Activated CD4-positive, alpha-beta memory T cell treated with anti-CD3 and anti-CD28 coated beads, Interleukin-2, amount 10 ng/mL, durations not matched to agents 7 days and 5 days (primary cell): ENCODE measurements at regions not wholly inside any gene's neighbourhood (a gene's known extent, or its start where the extent isn't known, plus 50 kb on each side); places are given as distances from the start of the nearest gene placed in this dataset.
A peak's percentile ranks its signal among the peaks of the same experiment; 100 is the strongest.

Experiments used
- CTCF ChIA-PET: fragments of 350-600 bp; sonication (Branson Sonifier 250); formaldehyde crosslinking; loops from one replicate; lab custom pipeline; 2021; ENCODE audit warnings: antibody characterized with exemption, inconsistent platforms; lab: Charles Lee
- POLR2A ChIA-PET: fragments of 350-600 bp; sonication (Branson Sonifier 250); formaldehyde crosslinking; loops from one replicate; lab custom pipeline; 2021; ENCODE audit warnings: antibody characterized with exemption; lab: Charles Lee
- DNase-seq: peaks from one replicate; pipeline ENCODE4 v3.0.0-alpha.2; 2020
- H3K27ac Mint-ChIP-seq: one replicate; pipeline ENCODE4 v1.8.0; 2021; ENCODE audit warnings: mild to moderate bottlenecking, mixed read lengths
- H3K27me3 Mint-ChIP-seq: one replicate; pipeline ENCODE4 v1.8.0; 2021; ENCODE audit warnings: mixed read lengths
- H3K36me3 Mint-ChIP-seq: one replicate; pipeline ENCODE4 v1.8.0; 2021; ENCODE audit warnings: low read depth, mixed read lengths
- H3K4me1 Mint-ChIP-seq: one replicate; pipeline ENCODE4 v1.8.0; 2021; ENCODE audit warnings: mixed read lengths
- H3K4me3 Mint-ChIP-seq: one replicate; pipeline ENCODE4 v1.8.0; 2021; ENCODE audit warnings: mild to moderate bottlenecking, mixed read lengths
- H3K9me3 Mint-ChIP-seq: one replicate; pipeline ENCODE4 v1.8.0; 2021; ENCODE audit warnings: mixed read lengths

GRCh38 chr2:120439067-120439368 lies 93.1 kb downstream of the INHBB start:
- ChIA-PET POLR2A (no interaction called here), CTCF (no interaction called here)
- DNase-seq, result no peak
- H3K4me1 Mint-ChIP-seq, result peaks cover 3% of the 10 kb centered on the region
- H3K36me3 Mint-ChIP-seq, result no peaks in the 10 kb centered on the region
- H3K27ac Mint-ChIP-seq, result no peak overlapping the region
- H3K9me3 Mint-ChIP-seq, result no peaks in the 10 kb centered on the region
- H3K4me3 Mint-ChIP-seq, result no peak overlapping the region
- H3K27me3 Mint-ChIP-seq, result peaks cover 47% of the 10 kb centered on the region

- H3K4me1 Mint-ChIP-seq, result peaks cover 3% of the 10 kb centered on the region
- ChIA-PET POLR2A (no interaction called here), CTCF (interaction anchor here (0.6 kb wide), 1 partner anchor 245 kb away, joined by 3 read pairs; no protein-coding TSS in a partner anchor)
- peaks cover 54% of the 10 kb centered on the region for H3K27me3 Mint-ChIP-seq
- H3K36me3 Mint-ChIP-seq, result no peaks in the 10 kb centered on the region
- no peak overlapping the region for H3K4me3 Mint-ChIP-seq
- no peak overlapping the region for H3K27ac Mint-ChIP-seq
- H3K9me3 Mint-ChIP-seq, result no peaks in the 10 kb centered on the region
- no peak for DNase-seq
Measured at GRCh38 chr2:120439637-120440384, 93.9 kb downstream of the INHBB start.

DNA sequence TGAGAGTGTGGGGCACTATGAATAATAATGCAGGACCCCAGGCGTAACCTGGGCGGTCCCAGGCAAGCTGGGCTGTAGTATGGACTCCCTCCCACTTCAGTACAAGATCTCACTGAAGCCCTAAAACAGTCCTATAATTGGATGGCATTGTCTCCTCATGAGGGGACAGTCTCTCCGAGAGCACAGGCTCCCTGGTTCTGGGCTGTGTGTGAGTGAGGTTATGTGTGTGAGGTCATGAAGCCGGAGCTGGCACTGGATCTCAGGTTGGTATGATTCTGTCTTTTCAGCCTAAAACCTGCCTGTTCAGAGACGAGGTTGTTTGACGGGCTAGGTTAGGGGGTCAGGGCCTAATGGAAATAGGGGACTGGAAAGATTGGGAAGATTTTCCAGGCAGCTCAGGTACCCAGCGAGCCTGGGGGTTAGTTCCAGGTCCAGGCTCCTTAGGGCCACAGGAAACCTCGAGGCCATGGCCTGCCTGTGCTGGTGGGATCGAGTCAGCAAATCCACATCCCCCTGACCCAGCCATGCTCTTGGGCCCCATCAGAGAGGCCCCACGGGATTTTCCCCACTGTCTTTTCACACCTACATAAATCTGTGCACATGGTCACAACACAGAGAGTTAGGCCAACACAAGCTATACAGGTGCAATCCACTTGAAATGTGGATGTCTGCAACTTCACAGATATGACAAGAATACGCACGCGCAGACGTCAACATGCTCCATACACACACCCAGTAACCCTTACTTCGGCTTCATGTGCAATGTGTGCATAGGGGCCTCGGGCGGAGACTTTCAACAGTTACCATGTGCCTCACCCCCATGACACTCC lies 94.8 kb downstream of the INHBB start:
- Mint-ChIP-seq H3K4me1 (peaks cover 3% of the 10 kb centered on the region), H3K36me3 (no peaks in the 10 kb centered on the region), H3K27me3 (peaks cover 54% of the 10 kb centered on the region), H3K27ac (no peak overlapping the region), H3K9me3 (no peaks in the 10 kb centered on the region), H3K4me3 (no peak overlapping the region)
- CTCF ChIA-PET, result no interaction called here
- DNase-seq, result no peak
- POLR2A ChIA-PET, result no interaction called here

DNA sequence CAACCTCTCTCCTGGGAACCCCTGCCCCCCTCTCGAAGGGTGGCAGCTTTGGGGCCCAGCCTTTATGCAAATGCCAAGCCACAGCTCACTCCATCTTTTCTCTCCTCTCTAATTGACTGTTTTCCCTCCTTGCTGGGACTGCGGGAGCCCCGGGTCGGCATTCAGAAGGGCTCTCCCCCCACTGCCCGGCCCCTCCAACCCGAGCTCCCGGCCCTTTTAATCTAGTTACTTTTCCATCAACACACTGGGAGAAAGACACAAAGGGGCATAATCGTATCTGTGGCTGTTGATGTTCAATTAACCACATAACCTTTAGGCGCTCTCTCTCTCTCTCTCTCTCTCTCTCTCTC lies 95.4 kb downstream of the INHBB start:
- POLR2A ChIA-PET, result no interaction called here
- Mint-ChIP-seq H3K9me3 (no peaks in the 10 kb centered on the region), H3K27ac (no peak overlapping the region), H3K4me3 (no peak overlapping the region), H3K4me1 (peaks cover 3% of the 10 kb centered on the region), H3K36me3 (no peaks in the 10 kb centered on the region), H3K27me3 (peaks cover 54% of the 10 kb centered on the region)
- CTCF ChIA-PET, result no interaction called here
- no peak for DNase-seq

- ChIA-PET POLR2A (no interaction called here), CTCF (no interaction called here)
- H3K9me3 Mint-ChIP-seq, result no peaks in the 10 kb centered on the region
- no peaks in the 10 kb centered on the region for H3K36me3 Mint-ChIP-seq
- no peak overlapping the region for H3K27ac Mint-ChIP-seq
- peaks cover 51% of the 10 kb centered on the region for H3K27me3 Mint-ChIP-seq
- H3K4me1 Mint-ChIP-seq, result peaks cover 3% of the 10 kb centered on the region
- no peak for DNase-seq
- no peak overlapping the region for H3K4me3 Mint-ChIP-seq
Measured at GRCh38 chr2:120441744-120442471, 96.0 kb downstream of the INHBB start.

GRCh38 chr2:120442541-120442922 lies 96.6 kb downstream of the INHBB start:
- Mint-ChIP-seq H3K4me3 (no peak overlapping the region), H3K27ac (no peak overlapping the region), H3K4me1 (peaks cover 3% of the 10 kb centered on the region), H3K27me3 (peaks cover 51% of the 10 kb centered on the region), H3K9me3 (no peaks in the 10 kb centered on the region), H3K36me3 (no peaks in the 10 kb centered on the region)
- ChIA-PET POLR2A (no interaction called here), CTCF (no interaction called here)
- DNase-seq, result no peak

GRCh38 chr2:120442923-120443571 lies 97.1 kb downstream of the INHBB start:
- H3K4me1 Mint-ChIP-seq, result peaks cover 3% of the 10 kb centered on the region
- no peak overlapping the region for H3K4me3 Mint-ChIP-seq
- ChIA-PET CTCF (no interaction called here), POLR2A (no interaction called here)
- no peaks in the 10 kb centered on the region for H3K36me3 Mint-ChIP-seq
- no peaks in the 10 kb centered on the region for H3K9me3 Mint-ChIP-seq
- no peak overlapping the region for H3K27ac Mint-ChIP-seq
- peaks cover 49% of the 10 kb centered on the region for H3K27me3 Mint-ChIP-seq
- DNase-seq, result peak; percentile 32

DNA sequence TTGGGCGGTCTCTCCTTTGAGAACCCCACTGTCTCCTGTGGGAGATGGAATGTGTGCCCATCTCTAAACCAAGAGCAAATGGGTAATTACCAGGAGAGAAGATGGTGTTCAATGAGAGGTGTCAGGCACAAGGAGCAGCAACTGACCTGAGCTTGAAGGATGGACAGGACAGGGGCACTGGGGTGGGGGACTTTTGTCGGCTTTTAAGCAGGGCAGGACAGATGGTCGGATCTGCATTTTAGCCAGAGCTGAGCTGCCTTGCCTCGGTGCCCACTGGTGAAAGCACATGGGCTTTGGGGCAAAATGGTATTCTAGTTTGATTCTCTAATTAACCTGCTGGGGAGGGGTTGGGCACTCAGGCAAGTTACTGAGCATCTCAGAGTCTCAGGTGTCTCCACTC lies 98.0 kb downstream of the INHBB start:
- Mint-ChIP-seq H3K36me3 (no peaks in the 10 kb centered on the region), H3K4me3 (no peak overlapping the region), H3K9me3 (no peaks in the 10 kb centered on the region), H3K27ac (no peak overlapping the region), H3K4me1 (peaks cover 3% of the 10 kb centered on the region), H3K27me3 (peaks cover 47% of the 10 kb centered on the region)
- ChIA-PET CTCF (no interaction called here), POLR2A (no interaction called here)
- no peak for DNase-seq

DNA sequence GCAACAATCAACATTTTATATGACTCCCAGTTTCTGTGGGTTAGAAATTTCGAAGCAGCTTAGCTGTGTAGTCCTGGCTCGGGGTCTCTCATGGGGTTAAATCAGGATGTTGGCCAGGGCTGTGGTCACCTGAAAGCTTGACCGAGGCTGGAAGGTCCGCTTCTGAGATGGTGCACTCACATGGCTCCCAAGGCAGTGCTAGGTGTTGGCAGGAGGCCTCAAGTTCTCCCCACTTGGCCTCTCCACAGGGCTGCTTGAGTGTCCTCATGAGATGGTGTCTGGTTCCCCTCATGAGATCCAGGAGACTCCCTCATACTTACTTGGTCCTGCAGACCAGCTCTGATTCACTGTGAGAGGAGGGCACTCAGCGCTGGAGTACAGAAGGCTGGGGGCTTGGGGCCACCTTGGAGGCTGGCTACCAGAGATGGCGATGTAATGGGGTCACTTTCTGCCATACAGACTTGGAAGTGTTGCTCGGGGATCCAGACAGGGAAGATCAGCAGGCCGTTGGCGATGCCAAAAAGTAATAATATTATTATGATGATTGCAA lies 98.8 kb downstream of the INHBB start:
- Mint-ChIP-seq H3K27me3 (peaks cover 41% of the 10 kb centered on the region), H3K27ac (no peak overlapping the region), H3K36me3 (no peaks in the 10 kb centered on the region), H3K9me3 (no peaks in the 10 kb centered on the region), H3K4me1 (peaks cover 3% of the 10 kb centered on the region), H3K4me3 (no peak overlapping the region)
- no peak for DNase-seq
- ChIA-PET POLR2A (no interaction called here), CTCF (interaction anchor here (0.6 kb wide), 1 partner anchor 248 kb away, joined by 3 read pairs; no protein-coding TSS in a partner anchor)

DNA sequence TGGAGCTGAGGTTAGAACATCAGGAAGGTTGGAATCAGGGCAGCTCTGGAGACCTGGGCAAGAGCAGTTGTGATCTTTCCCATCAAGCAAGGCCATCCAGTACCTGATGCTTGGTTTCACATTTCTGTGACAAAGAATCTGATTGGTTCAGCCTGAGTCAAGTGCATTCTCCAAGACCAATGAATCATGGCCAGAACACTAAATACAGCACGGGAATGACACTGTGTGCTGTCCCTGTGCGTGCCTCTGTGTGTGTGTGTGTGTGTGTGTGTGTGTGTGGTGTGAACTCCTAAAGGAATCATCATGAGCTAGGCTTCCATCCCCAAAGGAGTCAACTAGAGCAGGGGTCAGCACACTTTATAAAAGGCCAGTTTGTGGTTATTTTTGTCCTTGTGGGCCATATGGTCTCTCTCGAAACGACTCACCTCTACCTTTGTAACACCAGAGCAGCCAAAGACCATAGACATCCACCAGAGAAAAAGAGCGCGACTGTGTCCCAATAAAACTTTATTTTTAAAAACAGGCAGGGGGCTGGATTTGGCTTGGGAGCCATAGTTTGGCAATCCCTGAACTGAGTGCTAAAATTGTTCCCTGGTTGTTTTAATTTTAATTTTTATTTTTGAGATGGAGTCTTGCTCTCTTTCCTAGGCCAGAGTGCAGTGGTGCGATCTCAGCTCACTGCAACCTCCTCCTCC lies 99.7 kb downstream of the INHBB start:
- POLR2A ChIA-PET, result no interaction called here
- peaks cover 37% of the 10 kb centered on the region for H3K27me3 Mint-ChIP-seq
- H3K27ac Mint-ChIP-seq, result no peak overlapping the region
- peaks cover 3% of the 10 kb centered on the region for H3K4me1 Mint-ChIP-seq
- no peak for DNase-seq
- CTCF ChIA-PET, result interaction anchor here (0.6 kb wide), 2 partner anchors 248 to 1166 kb away, joined by 3 to 4 read pairs; no protein-coding TSS in a partner anchor
- no peak overlapping the region for H3K4me3 Mint-ChIP-seq
- H3K9me3 Mint-ChIP-seq, result no peaks in the 10 kb centered on the region
- H3K36me3 Mint-ChIP-seq, result no peaks in the 10 kb centered on the region

DNA sequence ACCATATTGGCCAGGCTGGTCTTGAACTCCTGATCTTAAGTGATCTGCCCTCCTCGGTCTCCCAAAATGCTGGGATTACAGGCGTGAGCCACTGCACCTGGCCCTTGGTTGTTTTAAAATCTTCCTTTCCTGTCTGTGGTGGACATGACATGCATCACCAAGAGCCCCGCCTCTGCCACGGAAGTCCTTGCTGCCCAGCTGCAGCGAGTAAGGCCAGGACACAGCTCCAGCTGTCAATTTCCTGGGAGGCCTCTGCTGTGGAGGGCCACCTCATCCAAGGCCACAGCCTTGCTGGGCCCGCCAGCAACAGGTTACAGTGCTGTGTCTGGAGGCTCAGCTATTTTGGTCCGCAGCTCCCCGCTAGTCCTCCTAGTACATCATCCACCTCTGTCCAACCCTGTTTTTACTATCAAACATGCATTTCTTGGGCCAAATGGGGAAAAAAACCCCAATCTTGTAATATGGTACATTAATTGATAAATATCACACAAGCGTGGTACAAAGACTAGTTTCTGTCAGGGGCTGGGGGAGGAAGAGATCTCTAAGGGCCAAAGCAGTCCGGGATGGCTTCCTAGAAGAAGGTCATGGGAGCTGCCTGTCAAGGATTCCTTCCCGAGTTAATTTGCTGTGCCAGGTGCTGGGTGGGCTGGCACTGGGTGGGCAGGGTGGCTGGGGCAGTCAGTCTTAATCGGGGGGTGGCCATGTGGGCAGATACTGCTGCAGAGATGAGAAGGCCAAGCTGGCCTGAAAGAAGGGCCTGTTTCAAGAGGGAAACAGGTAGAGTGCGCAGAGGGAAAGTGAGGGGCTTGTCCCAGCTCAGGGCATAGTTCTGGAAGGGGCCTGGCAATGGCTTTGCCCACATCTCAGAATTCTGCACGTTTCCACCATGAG lies 100.5 kb downstream of the INHBB start:
- H3K27me3 Mint-ChIP-seq, result peaks cover 29% of the 10 kb centered on the region
- no peaks in the 10 kb centered on the region for H3K36me3 Mint-ChIP-seq
- peaks cover 3% of the 10 kb centered on the region for H3K4me1 Mint-ChIP-seq
- no peak overlapping the region for H3K27ac Mint-ChIP-seq
- DNase-seq, result no peak
- H3K4me3 Mint-ChIP-seq, result no peak overlapping the region
- POLR2A ChIA-PET, result no interaction called here
- no peaks in the 10 kb centered on the region for H3K9me3 Mint-ChIP-seq
- CTCF ChIA-PET, result no interaction called here
